ENCODE measurements at regions not wholly inside any gene's neighbourhood (a gene's known extent, or its start where the extent isn't known, plus 50 kb on each side); places are given as distances from the start of the nearest gene placed in this dataset.

DNA sequence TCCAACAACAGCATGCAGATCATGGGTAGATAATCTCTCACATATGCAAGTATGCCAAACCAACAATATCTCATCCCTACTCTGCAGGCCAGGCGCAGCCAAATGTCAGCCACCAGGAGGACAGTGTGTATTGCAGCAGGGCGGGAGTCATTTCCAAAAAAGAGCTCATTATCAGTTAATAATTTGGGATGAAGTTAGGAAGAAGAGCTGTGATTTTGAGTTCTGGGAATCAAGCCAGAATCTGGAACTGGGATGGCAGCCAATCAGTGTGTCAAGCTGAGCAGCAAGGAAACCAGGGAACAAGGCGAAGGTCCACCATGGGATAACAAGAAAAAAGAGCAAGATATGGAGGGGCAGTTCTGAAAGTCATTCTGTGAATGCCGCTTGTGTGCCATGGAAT is 88.2 kb upstream of the CAMK2D start:
- intact Hi-C loops (cut with DNase I): no loop called here
- peak in 3 of 10 donors; percentile 10 to 41 (median 11) for DNase-seq

DNA sequence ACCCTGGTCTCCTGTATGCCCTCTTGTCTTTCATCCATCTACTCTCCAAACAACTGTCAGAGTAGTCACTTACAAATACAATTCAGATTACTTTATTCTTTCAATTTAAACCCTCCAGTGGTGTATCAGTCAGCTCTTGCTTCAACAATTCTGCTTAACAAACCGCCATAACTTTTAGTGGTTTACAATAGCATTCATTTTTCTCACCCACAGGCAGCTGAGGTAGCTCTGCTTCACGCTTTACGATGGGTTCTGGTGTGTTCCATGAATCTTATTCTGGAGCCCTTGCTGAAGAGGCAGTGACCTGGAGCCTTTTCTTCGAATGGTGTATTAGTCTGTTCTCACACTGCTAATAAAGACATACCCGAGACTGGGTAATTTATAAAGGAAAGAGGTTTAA is 86.2 kb upstream of the CAMK2D start:
- intact Hi-C loops (cut with DNase I): no loop called here
- DNase-seq: no peak

DNA sequence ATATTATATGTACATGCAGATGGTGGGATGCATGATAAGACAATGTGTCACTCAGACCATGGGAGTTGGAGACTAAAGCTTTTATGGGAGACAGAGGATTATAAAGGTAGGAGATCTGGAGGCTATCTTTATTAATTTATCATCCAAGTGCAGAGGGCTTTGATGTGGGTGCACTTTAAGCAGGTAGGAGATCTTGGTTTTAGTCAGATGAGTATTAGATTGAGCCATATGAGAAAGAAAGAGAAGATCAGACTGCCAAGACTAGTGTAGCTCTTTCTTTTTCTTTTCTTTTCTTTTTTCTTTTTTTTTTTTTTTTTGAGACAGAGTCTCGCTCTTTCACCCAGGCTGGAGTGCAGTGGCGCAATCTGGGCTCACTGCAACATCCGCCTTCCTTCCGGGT is 84.9 kb upstream of the CAMK2D start:
- no peak for DNase-seq
- intact Hi-C loops (cut with DNase I): no loop called here

DNA sequence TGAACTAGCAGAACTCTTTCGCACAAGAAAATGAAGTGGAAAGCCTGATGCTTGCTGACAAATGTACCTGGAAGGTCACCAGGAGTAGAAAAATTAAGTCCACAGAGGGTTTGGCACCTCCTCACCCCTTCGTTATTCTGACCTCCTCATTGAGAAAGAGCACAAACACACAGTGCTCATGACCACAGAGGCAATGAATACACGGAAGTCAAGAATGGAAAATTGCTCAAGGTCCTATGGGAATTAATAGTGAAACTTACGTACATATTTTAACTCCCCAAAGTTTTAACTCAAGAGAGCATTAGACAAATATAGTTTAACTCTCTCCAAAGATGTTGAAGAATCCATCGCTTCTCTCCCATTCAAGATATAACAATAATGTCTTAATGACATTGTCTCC is 83.6 kb upstream of the CAMK2D start:
- intact Hi-C loops (cut with DNase I): no loop called here
- DNase-seq: no peak

DNA sequence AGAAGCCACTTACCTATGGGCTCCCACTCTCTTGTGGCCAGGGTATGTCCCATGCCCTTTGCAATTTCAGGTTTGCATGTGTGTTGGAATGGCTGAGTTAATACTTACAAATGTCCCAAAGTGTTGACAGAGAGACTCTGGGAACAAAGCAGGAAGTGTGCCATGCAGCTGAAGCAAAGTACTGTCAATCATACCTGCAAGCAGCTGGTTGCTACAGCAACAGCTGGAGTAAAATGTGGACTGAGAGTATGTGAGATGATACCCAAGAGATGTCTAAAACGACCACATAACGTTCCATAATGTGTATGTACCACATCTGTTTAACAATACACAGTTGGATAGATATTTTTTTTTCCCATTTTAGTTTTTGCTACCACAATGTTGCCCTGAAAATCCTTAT is 82.8 kb upstream of the CAMK2D start:
- no peak for DNase-seq
- intact Hi-C loops (cut with DNase I): no loop called here

DNA sequence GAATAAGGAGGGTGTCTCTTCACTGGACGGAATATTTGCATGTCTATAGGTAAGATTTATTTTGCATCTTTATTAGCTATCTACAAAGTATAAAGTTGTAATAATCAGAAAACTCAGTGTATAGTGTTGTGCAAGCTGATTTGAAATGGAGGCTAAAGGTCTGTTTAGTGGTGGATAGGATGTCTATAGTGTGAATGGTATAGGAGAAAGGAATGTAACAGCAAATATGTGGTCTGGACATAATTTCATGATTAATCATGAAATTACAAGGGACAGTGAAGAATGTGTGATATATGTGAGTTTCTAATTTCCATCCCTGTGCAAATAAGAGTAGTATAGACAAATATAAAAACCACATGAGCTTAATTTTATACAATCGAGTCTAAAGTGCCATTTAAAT is 79.3 kb upstream of the CAMK2D start:
- intact Hi-C loops (cut with DNase I): no loop called here
- no peak for DNase-seq

GRCh38 chr4:113838460-113838859 is 76.9 kb upstream of the CAMK2D start:
- DNase-seq: no peak

DNA sequence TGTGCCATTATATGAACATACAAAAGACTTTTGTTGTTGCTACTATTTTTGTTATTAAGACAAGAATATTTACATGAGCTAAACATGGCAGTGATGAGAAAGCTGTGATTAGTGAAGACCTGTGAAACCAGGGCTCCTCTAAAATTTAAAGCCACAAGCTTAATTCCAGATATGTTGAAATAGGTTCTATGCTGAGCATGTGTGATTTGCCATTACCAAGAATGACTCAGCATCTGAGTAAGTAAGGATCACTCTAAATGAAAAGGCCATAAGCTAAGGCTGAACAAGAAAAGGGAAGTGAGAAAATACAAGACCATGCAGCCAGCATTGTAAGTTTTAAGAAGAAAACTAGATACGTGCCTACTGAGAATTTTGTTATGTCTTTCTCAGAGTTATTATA is 75.9 kb upstream of the CAMK2D start:
- intact Hi-C loops (cut with DNase I): no loop called here

More at GRCh38 chr4:113838460-113838859, 76.9 kb upstream of the CAMK2D start:
- intact Hi-C loops (cut with DNase I): no loop called here

DNA sequence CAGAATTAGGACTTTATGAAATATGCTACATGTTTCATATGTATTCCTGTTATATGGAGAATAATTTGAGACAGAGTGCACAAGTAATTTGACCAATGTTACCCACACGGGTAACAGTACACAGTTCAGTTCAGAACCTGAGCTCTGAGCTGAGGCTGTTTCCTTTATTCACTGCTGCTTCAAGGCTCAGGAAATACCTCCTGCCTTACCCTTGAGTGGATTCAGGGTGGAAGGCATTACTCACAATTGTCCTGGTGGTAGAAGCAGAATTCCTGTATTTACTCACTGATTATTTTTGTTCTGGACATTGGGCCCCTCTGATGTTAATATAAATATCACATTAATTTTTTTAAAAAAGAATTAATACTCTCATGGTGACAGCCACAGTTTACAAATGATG is 73.5 kb upstream of the CAMK2D start:
- no peak for DNase-seq
- intact Hi-C loops (cut with DNase I): no loop called here

More for the DNA sequence above, 75.9 kb upstream of the CAMK2D start:
- no peak for DNase-seq

- DNase-seq: no peak
- intact Hi-C loops (cut with DNase I): no loop called here
Observed at GRCh38 chr4:113834298-113834697, 72.8 kb upstream of the CAMK2D start.

DNA sequence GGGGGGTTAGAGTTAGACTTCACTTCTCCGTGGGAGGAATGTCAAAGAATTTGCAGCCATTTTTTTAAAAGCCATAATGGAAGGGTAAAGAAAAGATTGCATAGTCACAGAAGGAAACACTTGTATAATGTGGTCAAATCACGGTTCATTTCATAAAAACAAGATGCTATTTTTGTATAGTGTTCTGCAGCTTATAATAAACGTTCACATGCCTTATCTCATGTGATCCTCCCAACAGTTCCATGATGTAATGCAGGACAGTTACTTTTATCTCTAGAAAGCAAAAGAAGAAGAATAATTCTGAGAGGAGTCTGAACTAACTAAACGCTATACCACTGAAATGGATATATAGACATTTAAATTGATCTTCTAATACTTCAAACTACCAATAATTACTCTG is 71.3 kb upstream of the CAMK2D start:
- intact Hi-C loops (cut with DNase I): no loop called here
- no peak for DNase-seq

DNA sequence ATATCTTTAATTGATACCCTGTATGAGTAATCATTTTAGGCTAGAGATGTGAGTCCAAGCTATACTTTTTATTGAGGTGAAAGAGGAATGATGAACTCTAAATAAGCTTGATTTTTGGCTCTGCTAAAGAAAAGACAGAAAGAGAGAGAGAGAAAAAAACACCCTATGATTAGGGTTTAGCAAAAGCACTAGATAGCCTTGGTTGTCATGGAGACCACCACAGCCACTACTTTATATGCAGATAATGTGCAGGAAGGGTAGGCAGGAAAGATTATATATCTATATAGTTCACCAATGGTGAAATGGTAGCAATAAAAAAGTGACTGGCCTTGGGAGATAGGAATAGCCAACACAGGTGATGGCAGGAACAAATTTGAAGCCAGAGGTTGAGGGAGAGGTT is 69.9 kb upstream of the CAMK2D start:
- DNase-seq: no peak
- intact Hi-C loops (cut with DNase I): no loop called here

GRCh38 chr4:113828702-113829101 is 67.2 kb upstream of the CAMK2D start:
- intact Hi-C loops (cut with DNase I): no loop called here
- no peak for DNase-seq

- intact Hi-C loops (cut with DNase I): no loop called here
- DNase-seq: no peak
Observed at GRCh38 chr4:113827285-113827684, 65.7 kb upstream of the CAMK2D start.

DNA sequence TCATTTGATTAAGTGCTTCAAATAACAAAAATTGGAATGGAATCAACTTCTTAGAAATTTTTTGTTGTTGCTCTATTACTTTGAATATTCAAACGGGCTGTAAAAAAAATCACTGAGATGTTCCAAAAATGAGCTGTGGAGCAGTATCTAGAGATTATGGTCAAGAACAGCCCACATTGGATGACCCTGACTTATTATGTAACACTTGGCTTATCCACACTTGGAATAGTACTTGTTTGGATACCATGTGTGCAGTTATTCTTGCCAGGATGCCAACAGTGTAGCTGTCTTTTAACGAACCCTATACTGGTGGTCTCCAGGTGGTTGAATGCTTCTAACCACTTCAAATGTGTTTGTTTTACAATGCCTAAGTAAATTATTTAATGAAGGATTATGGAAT is 64.9 kb upstream of the CAMK2D start:
- no peak for DNase-seq
- intact Hi-C loops (cut with DNase I): no loop called here

- DNase-seq: no peak
Observed at GRCh38 chr4:113825272-113825671, 63.7 kb upstream of the CAMK2D start.

DNA sequence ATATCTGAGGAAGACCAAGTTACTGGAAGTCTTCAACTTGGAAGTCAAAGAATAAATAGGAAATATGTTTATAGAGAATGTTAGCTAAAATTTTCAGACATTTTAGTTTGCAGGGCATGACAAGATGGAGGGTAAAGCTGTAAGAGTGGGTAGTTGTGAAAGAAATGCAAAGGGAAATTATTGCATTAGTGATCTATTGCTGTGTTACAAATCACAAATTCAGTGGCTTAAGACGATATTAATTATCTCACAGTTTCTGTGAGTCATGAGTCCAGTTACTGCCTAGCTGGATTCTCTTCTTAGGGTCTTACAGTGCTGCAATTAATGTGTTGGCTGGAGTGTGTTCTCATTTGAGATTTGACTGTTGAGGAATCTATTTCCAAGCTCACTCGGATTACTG is 62.9 kb upstream of the CAMK2D start:
- DNase-seq: no peak
- intact Hi-C loops (cut with DNase I): no loop called here

More at GRCh38 chr4:113825272-113825671, 63.7 kb upstream of the CAMK2D start:
- intact Hi-C loops (cut with DNase I): no loop called here

- intact Hi-C loops (cut with DNase I): no loop called here
- DNase-seq: no peak
Observed at GRCh38 chr4:113823291-113823659, 61.7 kb upstream of the CAMK2D start.

DNA sequence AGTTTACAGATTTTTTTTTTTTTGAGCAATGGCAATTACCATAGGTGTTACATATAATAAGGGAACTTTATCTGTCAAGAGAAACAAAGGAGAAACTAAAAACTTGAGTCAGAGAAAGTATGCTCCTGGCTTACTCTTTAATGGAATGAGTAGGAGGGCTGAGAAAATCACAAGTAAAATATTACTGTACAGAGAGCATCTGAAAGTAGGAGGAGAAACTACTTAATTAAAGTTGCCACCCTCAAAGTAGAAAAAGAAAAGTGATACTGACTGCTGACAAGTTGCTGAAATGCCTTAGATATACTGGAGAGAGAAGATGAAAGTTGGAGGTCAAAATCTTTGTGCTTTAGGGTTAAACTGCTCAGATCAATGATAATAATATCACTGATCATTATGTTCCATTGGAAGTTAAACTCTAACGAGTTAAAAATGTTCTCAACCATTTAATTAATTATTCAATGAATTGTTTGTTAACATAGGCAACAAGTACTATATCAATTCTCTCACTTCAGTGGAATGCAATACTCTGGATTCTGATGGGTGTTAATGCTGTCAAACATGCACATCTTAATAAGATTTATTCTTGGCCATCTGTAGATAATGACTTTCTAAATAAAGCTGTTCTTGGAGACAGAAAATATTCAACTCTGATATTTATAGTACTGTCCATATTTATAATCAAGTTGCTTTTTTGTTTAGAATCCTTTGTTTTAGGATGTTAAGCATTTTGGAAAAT is 61.2 kb upstream of the CAMK2D start:
- intact Hi-C loops (cut with DNase I): no loop called here
- no peak for DNase-seq

DNA sequence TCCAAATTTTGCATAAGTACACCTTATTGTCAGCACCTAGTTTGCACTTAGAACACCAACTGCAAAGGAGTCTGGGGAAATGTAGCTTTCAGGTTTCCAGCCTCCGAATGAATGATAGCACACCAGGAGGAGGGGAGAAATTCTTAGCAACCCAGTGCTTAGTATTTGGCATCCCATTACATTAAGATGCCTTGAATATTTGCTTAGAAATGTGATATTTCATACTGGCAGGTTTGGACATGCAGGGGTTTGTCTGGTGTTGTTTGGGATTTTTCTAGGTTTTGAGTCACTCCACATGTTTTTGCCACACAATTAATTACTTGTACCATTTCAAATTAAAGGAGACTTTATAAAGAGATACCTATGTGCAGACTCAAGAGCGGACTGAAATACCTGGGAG is 60.3 kb upstream of the CAMK2D start:
- DNase-seq: no peak
- intact Hi-C loops (cut with DNase I): no loop called here

DNA sequence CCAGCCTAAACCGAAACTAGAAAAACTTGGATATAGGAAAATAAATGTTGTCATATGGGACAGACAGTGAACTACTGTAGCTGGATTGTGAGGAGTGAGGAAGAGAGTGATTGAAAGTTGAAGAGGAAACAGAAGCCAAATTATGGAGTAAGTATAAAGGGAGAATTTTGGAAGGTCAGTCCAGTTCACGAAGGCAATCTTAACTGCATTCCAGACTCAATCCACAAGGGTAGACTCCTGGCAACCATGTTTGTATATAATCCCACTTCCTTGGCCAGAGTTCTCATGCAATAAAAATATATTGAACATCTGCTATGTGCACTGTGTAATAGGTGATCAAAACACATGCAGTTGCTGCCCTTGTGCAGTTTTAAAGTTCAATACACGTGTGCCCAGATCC is 58.6 kb upstream of the CAMK2D start:
- no peak for DNase-seq
- intact Hi-C loops (cut with DNase I): no loop called here

- intact Hi-C loops (cut with DNase I): no loop called here
- no peak for DNase-seq
Observed at GRCh38 chr4:113815826-113816225, 54.3 kb upstream of the CAMK2D start.

- intact Hi-C loops (cut with DNase I): no loop called here
- DNase-seq: no peak
Observed at GRCh38 chr4:113811359-113811758, 49.8 kb upstream of the CAMK2D start.
